ENCODE measurements at regions not wholly inside any gene's neighbourhood (a gene's known extent, or its start where the extent isn't known, plus 50 kb on each side); places are given as distances from the start of the nearest gene placed in this dataset.
"Not testable (repeated sequence)": the region's sequence is repeated elsewhere in the genome, so short reads cannot be mapped to it uniquely, and the experiment has no call there.

DNA sequence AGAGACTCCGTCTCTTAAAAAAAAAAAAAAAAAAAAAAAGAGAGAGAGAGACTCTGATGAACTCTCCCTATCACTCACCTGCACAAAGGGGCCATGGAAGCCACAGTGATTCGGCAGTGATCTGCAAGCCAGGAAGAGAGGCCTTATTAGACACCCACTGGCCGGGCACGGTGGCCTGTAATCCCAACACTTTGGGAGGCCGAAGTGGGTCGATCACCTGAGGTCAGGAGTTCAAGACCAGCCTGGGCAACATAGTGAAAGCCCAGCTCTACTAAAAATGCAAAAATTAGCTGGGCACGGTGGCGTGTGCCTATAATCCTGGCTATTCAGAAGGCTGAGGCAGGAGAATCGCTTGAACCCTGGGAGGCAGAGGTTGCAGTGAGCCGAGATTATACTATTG is 198.5 kb upstream of the WSCD1 start:
- FAIRE-seq: no peak

DNA sequence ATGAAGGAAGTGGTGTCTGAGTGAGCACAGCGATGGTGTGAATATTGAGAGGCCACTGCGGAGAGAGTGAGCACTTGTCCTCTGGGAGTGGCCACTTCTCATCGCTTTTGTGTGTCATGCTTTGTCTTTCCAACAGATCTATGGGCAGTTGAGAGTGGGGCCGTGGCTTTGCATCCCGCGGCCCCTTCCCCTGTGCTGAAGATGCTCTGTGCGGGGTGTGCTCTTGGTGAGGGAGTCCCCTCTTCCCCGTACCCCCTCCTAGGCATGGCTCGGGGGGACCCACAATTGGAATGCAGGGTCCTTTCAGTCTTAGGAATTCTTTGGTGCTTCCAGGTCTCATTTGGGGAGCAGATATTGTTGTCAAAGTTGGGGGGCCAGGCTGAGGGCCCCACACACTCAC is 197.3 kb upstream of the WSCD1 start:
- no peak for FAIRE-seq

DNA sequence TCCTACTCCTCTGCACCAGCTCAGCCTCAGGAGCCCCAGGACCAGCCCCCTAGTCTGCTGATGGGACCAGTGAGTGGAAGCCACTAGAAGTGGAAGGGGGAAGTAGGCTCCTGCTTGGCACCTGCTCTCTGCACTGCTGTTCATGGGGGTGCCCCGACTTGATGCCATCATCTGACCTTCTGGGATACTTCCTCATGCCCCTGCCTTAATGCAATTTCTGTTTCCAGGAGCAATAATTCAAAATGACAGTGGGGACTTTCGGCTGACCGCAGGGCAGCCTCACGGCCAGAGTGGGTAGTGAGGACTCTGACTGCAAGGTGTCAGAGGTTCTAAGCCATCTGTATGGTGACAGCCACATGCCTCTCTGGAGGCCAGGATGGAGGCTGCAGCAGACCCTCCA is 196.4 kb upstream of the WSCD1 start:
- no peak for FAIRE-seq

DNA sequence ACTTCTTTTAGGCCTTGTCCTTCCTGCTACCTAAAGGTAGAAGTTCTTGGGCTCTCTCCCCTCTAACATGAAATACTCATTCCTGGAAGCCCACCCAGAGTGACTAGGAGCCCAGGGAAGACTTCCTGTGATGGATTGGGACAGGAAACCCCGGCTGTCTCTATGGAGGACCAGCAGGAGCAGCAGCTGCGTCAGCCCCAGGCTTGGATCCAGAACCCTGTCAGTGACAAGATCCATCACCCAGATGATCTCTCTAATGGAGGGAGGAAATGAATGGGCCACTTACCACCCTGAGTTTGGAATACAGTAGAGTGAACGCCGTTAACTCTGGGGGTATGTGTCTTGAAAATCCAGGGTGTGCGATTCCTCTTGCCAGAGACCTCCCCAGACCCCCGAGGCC is 195.7 kb upstream of the WSCD1 start:
- FAIRE-seq: no peak

DNA sequence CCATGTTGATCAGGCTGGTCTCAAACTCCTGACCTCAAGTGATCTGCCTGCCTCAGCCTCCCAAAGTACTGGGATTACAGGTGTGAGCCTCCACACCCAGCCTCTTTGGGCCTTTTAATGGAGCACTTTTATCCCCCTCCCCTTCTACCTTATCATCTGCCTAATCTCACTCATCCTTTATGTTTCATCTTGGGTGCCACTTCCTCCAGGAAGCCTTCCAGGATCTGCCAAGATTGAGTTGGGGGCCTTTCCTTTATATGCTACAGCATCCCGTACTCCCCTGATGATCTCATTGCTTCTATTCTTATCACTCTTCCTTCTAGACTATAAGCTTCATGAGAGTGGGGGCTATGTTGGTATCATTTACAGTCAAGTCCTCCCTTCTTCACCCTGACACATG is 192.8 kb upstream of the WSCD1 start:
- no peak for FAIRE-seq

- FAIRE-seq: no peak
These were observed 192.2 kb upstream of the WSCD1 start for GRCh38 chr17:5877948-5878347.

GRCh38 chr17:5881849-5882248 is 188.3 kb upstream of the WSCD1 start:
- no peak for FAIRE-seq

DNA sequence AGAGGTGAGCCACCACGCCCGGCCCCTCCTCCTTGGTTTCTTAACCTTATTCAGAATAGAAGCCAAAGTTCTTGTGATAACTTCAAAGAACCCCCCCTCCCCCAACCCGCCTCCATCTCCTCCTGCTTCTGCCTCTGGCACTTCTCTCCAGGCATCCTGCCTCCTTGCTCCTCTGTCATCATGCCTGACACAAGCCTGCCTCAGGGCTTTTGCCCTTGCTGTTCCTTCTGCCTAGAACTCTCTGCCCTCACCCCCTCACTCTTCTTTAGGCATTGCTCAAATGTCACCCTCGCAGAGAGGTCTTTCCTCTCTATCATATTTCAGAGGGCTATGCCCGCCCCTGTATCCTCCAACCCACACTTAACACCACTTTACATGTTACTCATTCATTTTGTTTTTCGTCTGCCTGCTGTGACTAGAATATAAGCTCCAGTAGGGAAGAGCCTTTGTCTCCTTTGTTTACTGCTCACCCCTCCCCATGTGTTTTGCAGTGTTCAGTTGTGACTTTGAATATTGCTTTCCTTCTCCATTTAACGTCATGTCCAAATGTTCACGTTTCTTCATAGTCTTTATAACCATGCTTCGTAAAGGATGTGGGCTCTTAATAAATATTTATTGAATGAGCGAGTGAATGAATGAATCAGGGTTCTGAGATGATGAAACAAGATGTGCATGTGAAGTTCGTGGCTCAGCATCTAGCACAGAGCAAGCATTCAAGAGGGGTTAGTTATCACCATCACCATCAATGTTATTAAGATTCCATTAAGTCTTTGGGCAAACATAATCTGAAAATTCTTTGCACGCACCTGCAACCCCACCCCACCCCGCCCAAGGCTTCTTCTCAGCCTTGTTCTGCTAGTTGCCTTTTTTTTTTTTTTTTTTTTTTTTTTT is 186.2 kb upstream of the WSCD1 start:
- no peak for FAIRE-seq

- FAIRE-seq: no peak
These were observed 184.8 kb upstream of the WSCD1 start for GRCh38 chr17:5885336-5885735.

DNA sequence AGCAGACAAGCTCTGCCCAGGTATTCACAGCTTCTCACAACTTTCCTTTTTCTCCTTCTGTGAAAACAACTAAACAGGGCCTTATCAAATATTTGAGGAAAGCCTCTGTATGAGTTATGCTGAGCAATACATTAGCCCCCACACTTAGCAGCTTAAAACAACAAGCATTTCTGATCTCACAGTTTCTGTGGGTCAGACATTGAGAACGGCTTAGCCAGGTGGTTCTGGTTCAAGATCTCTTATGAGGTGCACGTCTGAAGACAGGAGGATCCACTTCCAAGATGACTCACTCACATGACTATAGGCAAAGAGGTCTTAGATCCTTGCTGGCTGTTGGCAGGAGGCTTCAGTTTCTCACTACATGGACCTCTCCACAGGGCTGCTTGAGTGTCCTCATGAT is 181.4 kb upstream of the WSCD1 start:
- no peak for FAIRE-seq

- FAIRE-seq: no peak
These were observed 177.1 kb upstream of the WSCD1 start for GRCh38 chr17:5892921-5893675.

GRCh38 chr17:5893741-5894140 is 176.4 kb upstream of the WSCD1 start:
- FAIRE-seq: no peak

DNA sequence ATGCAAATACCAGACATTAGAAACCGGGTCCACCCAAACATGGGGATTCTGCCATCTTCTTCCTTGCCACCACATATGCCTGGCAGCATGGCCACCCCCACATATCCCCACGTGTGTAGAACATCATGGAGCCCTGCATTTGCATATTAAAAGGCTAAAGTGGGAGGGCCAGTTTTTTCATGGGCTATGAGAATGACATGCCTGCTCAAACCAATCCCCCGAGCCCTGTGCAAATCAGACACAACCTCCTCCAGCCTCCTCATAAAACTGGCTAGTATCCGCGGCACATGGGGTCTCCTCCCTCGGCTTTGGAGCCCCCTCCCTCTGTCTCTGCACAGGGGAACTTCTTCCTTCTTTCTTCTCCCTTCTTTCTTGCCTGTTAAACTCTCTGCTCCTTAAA is 174.9 kb upstream of the WSCD1 start:
- FAIRE-seq: no peak

DNA sequence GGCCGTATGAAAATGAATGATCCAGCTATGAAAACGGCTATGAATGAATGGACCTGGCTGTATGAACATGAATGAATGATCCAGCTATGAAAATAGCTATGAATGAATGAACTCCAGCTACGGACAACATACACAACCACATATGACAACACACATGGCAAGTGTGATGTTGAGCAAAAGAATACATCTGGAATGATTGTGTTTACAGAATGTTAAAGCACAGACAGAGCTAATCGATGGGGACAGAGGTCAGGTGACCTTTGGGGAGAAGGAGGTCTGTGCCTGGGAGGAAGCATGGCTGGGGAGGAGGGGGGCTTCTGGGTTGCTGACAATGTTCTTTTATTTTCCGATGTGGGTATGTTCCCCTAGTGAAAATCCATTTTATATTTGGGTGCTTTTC is 174.0 kb upstream of the WSCD1 start:
- FAIRE-seq: no peak

DNA sequence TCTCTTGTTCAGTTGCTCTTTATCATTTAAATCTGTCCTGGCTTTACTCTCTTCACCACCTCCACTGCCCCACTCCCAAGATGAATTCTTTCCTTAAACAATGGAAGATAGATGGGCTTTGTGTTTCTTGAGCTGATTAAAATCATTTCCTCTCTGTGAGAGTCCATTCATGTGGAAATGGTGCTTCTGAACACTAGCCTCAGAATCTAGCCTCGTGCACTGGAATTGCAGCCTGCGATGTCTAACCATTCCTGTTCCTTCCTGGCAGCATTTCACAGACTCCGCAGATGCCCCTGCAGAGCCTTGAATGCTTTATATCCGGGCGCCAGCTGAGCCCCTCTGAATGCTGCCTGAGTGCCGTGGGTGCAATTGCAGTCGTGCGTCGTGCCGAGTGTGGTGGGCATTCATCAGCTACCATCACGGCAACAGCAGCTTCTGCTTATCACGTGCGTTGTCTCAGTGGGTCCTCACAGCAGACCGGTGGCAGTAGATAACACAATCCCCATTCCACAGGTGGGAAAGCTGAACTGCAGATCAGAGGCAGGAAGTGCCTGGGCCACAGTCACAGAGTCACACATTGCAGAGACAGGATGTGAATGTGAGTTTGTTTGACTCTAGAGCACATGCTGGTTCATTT is 172.8 kb upstream of the WSCD1 start:
- FAIRE-seq: no peak

- FAIRE-seq: not testable (repeated sequence)
These were observed 172.2 kb upstream of the WSCD1 start for GRCh38 chr17:5897981-5898380.

DNA sequence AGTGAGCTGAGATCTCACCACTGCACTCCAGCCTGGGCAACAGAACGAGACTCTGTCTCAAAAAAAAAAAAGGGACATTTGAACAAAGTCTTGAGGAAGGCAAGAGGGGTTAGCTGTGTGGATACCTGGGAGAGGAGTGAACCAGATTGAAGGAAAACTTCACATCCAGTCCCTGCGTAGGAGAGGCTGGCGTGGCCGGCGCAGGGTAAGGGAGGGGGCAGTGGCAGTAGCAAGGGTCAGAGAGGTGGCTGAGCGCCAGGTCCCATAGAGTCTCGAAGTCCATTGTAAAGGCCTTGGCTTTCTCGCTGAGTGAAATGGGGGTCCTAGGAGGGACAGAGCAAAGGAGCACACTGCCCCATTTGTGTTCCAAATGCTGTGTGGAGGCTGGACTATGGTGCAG is 171.8 kb upstream of the WSCD1 start:
- no peak for FAIRE-seq

DNA sequence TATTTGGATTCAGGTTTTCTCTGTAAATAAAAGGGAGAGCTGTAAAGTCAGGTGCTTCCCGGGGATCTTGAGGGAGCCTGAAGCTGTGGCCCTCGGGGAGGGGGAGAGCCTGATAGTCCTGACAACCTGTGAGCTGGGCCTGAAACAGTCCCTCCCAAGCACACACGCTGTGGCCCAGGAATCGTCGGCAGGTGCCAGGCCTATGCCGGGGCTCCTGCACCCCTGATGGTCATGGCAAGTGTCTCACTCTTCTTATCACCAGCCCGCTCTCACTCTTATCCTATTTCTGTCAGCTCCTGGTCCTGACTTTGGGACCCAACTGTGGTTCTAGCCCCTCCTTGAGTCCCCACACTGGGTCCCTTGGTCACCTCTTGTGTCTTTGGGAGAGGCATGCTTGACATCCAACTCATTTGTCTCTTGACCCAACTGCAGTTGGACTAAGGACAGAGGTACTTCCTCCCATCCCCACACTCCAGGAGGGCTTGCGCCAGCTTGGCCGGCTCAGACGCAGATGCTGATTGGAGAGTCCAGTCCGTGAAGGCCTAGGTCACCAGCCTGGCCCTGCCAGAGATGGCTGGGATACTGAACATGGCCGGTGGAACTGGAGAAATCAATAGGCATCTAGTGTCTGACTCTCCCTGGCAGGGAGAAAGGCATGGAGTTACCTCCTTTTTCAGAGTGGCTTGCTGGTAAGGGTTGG is 170.5 kb upstream of the WSCD1 start:
- FAIRE-seq: no peak

DNA sequence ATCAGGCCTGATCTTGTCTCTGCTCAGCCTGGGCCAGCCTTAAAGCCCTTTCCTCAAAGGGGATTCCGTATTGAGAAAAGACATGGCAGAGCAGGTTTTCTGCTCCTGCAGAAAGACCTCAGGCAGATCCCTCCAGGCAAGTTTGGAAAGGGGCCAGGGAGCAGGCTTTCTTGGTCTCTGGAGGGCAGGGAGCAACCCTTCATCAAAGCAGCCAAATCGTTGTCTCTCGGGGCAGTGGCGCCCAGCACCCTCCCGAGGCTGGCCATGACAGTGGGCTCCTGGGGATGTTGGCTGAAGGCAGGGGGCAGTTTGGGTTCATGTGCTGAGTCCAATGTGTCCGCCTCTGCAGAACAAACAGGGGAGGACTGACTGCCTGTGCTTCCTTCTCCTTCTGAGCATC is 168.4 kb upstream of the WSCD1 start:
- FAIRE-seq: no peak

DNA sequence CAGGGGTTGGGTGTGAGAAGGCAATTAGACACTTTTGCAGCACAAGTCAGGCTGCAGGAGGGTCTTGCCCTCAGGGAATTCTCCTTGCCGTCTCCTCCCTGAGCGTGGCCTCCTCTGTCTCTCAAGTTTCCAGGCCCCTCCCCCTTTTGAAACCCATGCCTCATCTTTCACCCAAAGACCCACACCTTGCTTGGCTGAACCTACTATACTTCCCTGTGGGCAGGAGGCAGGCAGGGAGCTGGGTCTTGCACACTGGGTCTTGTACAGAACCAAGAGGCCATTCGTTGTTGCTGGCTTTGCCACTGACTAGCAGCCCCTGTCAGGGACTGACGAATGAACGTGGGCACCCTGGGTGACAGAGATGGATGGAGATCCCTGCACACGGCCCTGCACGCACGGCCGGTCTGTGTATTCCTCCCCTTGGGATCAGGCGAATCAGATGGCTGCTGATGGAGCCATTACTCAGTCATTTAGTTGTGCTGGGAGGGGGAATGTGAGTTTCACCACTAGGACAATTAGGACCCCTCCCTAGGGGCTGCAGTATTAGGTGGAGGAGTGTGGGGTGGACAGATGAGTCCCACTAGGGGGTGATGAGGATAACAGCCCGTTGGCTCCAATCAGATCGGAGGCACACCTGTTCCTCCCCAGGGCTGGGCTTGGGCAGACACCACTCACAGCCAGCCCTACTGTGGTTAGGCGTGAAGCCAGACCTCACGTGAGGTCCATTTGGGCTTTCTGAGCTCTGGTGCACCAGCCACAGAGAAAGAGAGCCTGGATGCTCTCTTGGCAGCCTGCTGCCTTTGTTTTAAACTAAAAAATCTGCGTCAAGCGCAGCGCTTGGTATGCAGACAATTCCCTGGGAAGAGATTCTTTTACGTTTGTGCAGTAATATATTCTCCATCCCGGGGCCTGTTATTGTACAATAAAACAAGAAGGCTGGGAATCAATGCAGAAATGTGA is 167.7 kb upstream of the WSCD1 start:
- no peak for FAIRE-seq

DNA sequence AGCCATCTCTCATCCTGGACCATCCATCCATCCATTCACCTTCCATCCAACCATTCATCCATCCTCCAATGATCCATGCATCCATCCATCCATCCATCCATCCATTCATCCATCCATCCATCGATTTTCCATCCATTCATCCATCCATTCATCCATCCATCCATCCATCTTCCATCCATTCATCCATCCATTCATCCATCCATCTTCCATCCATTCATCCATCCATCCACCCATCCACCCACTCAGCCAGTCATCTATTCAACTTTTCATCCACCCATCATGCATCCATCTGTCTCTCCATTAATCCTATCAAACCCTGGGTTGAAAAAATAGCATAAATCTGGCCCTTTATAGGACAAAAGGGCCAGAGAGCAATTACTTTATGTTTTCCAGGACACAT is 158.3 kb upstream of the WSCD1 start:
- FAIRE-seq: no peak

DNA sequence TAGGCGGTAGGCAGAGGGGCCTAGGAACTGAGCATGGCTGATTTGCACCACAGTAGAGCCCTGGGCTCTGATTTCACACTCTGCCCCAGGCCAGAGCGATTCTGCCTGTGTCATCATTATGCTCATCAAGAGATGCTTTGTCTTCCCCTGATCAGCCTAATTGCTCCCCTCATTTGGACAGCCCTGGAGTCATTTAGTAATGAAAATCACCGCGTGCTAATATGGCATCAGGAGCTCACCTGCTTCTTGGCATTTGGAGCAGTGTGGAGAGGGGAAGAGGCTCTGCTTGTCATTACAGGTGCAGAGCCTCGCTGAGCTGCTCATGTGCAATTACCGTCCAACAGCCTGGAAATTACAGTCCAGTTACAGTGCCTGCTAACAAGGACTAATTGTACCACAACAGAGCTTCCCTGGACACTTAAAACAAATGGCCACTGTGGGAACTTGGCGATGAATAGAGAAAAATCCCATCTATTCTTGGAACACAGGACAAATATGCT is 157.1 kb upstream of the WSCD1 start:
- FAIRE-seq: no peak

Measured in A204.1 (cell line).